ENCODE measurements at regions not wholly inside any gene's neighbourhood (a gene's known extent, or its start where the extent isn't known, plus 50 kb on each side); places are given as distances from the start of the nearest gene placed in this dataset.

GRCh38 chr9:78905387-78905786, 608.5 kb downstream of the PSAT1 start:
- Histone ChIP-seq H3K14ac (ENCODE audit: insufficient read length) (no peak overlapping the region), H3K4ac (replicated peaks; ENCODE audit: insufficient read length, low read depth, low read length) (no peak overlapping the region), H3K4me3 (ENCODE audit: extremely low read depth in 1 of 4, insufficient read depth in 2 of 4, low read depth in 3 of 4, low read length in 4 of 4) (no peak overlapping the region), H3K56ac (replicated peaks; ENCODE audit: insufficient read length, low read depth, low read length) (no peak overlapping the region), H3K23ac (ENCODE audit: insufficient read length) (no peak overlapping the region), H3K9ac (replicated peaks in 1 of 4; ENCODE audit: extremely low read depth in 1 of 4, low read depth in 3 of 4, low read length in 3 of 4) (no peak overlapping the region), H3K18ac (ENCODE audit: extremely low read depth, low read length) (no peak overlapping the region), H2BK5ac (ENCODE audit: low read depth, low read length) (no peak overlapping the region), H2BK20ac (ENCODE audit: low read length) (no peak overlapping the region), H3K79me1 (ENCODE audit: low read depth, low read length) (no peaks in the 10 kb centered on the region), H4K91ac (replicated peaks; ENCODE audit: insufficient read length, low read length) (no peak overlapping the region), H2BK12ac (ENCODE audit: low read depth, low read length) (no peak overlapping the region), H3K4me1 (replicated peaks in 1 of 4; ENCODE audit: control insufficient read depth in 3 of 4, insufficient read depth in 4 of 4, low read length in 3 of 4) (no peaks in the 10 kb centered on the region), H3K36me3 (ENCODE audit: control insufficient read depth in 2 of 4, insufficient read depth in 4 of 4, low read length in 3 of 4) (no peaks in the 10 kb centered on the region), H2BK15ac (ENCODE audit: low read length) (no peak overlapping the region), H4K8ac (ENCODE audit: extremely low read depth, insufficient read depth, low read length) (no peak overlapping the region), H4K20me1 (replicated peaks in 1 of 2; ENCODE audit: control insufficient read depth in 1 of 2, insufficient read depth in 2 of 2, low read length in 2 of 2) (no peaks in the 10 kb centered on the region), H2AFZ (ENCODE audit: low read length) (no peak overlapping the region), H3K9me3 (ENCODE audit: insufficient read depth in 2 of 2, low read depth in 1 of 2, low read length in 1 of 2) (no peaks in the 10 kb centered on the region; a peak in 1 of 4 replicates), H3K23me2 (ENCODE audit: low read depth, low read length) (no peaks in the 10 kb centered on the region), H3K4me2 (ENCODE audit: insufficient read depth in 1 of 2, low read depth in 2 of 2, low read length in 2 of 2) (no peak overlapping the region), H3K79me2 (ENCODE audit: control insufficient read depth in 1 of 2, insufficient read depth in 2 of 2, low read length in 2 of 2) (no peaks in the 10 kb centered on the region), H3K27ac (ENCODE audit: low read depth, low read length) (no peak overlapping the region), H3K27me3 (replicated peaks in 1 of 4; ENCODE audit: control insufficient read depth in 3 of 4, extremely low read depth in 1 of 4, insufficient read depth in 3 of 4, low read length in 3 of 4) (no peaks in the 10 kb centered on the region), H4K5ac (ENCODE audit: insufficient read length, low read depth, low read length) (no peak overlapping the region), H2BK120ac (replicated peaks; ENCODE audit: low read depth, low read length) (no peak overlapping the region), H2AK5ac (ENCODE audit: low read depth, low read length) (no peak overlapping the region)
- 88% methylated on average over 1 of the region's 1 CpG; no CpG with 5 or more reads in 1 of the 2 experiments for WGBS, 2 experiments (ENCODE audit: extremely low coverage in 1 of 2, insufficient coverage in 1 of 2, insufficient read length in 1 of 2, insufficient replicate concordance in 2 of 2, low coverage in 1 of 2, low lambda C conversion rate in 2 of 2, missing lambda C conversion rate in 1 of 2)
- POLR2A ChIA-PET (ENCODE audit: partially characterized antibody): no interaction called here
- FAIRE-seq: no peak
- CTCF ChIA-PET (ENCODE audit: partially characterized antibody): no interaction called here
- TF ChIP-seq SUZ12 (IDR thresholded peaks at IDR 0.05; ENCODE audit: low read length): no peak
- TF ChIP-seq KDM1A (IDR thresholded peaks at IDR 0.05; ENCODE audit: borderline replicate concordance, low read length): no peak
- DNase-seq (ENCODE audit: low read depth in 1 of 2, low spot score in 2 of 2): no peak
